Erythroblast (primary cell): ENCODE measurements at regions not wholly inside any gene's neighbourhood (a gene's known extent, or its start where the extent isn't known, plus 50 kb on each side); places are given as distances from the start of the nearest gene placed in this dataset.

ENCODE experiments used
- DNase-seq, 2 experiments: peaks; one replicate each; lab custom pipeline; 2025; lab: John Stamatoyannopoulos, UW
- GATA1 ChIP-seq: IDR thresholded peaks from 2 replicates; pipeline ENCODE4 v1.6.1; 2011; ENCODE audit warnings: low read depth, mild to moderate bottlenecking, control low read depth, low read length, moderate library complexity
- POLR2A ChIP-seq: IDR thresholded peaks from 2 replicates; pipeline ENCODE4 v1.6.1; 2011; ENCODE audit warnings: mild to moderate bottlenecking, low read length

- DNase-seq, result no peak
- TF ChIP-seq POLR2A (no peak), GATA1 (no peak)
These were observed 210.6 kb downstream of the IRS2 start for GRCh38 chr13:109575821-109576220.

GRCh38 chr13:109572389-109572788, 214.0 kb downstream of the IRS2 start:
- no peak for DNase-seq
- TF ChIP-seq GATA1, result no peak

- DNase-seq, result no peak
These were observed 216.2 kb downstream of the IRS2 start for GRCh38 chr13:109569958-109570711.

DNA sequence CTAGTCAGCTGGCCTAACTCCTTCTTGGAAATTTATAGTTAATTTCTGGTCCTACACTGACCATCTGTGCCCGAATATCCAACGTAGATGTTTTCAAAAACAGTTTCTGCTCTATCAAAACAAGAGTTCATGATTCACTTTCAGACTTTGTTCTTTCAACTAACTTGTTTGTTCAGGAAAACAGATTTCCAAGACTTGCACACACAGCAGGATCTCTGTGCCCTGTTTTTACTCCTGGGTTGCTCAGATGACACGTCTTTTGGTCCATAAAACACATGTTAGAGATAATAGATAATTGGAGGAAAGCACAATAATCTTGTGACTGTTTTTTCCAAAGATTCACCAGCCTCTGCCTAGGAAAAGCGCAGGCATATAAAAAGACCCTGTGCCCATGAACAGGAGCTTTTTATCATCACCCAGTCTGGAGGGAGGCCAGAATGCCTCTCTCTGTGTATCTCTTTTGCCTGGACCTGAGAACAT, 218.0 kb downstream of the IRS2 start:
- TF ChIP-seq GATA1 (no peak), POLR2A (no peak)
- no peak for DNase-seq

More at GRCh38 chr13:109569958-109570711, 216.2 kb downstream of the IRS2 start:
- TF ChIP-seq POLR2A (no peak), GATA1 (no peak)

DNA sequence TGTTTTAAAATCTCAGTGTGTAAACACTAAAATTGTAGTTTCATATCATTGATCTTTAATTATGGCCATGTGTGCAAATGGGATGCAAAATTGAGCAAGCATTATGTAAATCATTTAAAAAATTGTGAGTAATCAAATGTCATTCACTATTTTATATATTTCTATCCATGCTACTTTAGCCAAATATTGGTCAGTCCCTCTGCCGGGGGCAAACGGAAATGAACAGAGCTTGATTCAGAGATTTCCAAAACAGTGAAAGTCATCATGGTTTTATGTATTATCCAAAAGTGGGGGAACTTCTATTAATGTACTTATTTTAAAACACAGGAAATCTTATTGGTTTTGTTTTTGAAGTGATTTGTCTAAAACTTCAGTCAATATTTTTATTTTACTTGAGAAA, 219.1 kb downstream of the IRS2 start:
- no peak for DNase-seq
- TF ChIP-seq GATA1 (no peak), POLR2A (no peak)

DNA sequence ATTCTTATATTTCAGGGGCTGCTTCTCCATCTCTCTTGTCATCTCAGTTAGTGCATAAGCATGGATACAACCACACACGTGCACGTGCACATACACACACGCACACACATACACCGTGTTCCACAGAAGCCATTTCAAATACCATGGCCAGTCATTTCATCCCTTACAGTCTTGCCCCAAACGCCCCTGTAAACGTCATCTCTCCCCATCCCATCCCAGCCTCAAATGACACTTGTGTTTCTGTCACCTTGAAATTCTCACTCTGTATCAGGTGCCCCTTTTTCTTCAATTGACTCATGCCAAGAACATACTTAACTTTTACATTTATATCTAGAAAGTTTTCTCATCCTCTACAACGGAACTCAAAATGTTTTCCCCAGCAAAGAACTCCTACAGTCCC, 220.5 kb downstream of the IRS2 start:
- no peak for DNase-seq
- TF ChIP-seq GATA1 (no peak), POLR2A (no peak)

- no peak for DNase-seq
- TF ChIP-seq POLR2A, result no peak
- no peak for TF ChIP-seq GATA1
These were observed 238.0 kb downstream of the IRS2 start for GRCh38 chr13:109548374-109548773.

- DNase-seq, result no peak
- no peak for TF ChIP-seq GATA1
These were observed 238.4 kb downstream of the IRS2 start for GRCh38 chr13:109547942-109548341.

- no peak for TF ChIP-seq POLR2A
- no peak for TF ChIP-seq GATA1
- DNase-seq, result no peak
These were observed 240.5 kb downstream of the IRS2 start for GRCh38 chr13:109545931-109546330.

DNA sequence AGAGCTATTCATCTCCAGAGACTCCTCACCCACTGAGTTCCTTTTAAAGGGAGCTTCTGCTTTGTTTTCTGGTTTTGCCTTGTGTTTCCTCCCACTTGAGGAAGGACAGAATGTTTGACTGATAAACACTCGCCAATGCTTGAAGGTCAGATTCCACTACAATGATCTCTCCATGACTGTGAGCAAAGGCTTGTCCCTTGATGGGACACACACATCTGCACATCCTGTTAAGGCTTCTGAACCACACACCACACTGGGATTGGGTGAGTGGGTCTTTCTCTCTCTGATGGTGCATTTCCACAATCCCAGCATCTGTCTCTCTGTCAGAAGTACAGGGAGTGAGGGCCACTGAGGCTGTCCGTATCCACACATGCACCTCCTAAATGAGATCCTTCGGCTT, 245.3 kb downstream of the IRS2 start:
- no peak for TF ChIP-seq GATA1
- no peak for DNase-seq

DNA sequence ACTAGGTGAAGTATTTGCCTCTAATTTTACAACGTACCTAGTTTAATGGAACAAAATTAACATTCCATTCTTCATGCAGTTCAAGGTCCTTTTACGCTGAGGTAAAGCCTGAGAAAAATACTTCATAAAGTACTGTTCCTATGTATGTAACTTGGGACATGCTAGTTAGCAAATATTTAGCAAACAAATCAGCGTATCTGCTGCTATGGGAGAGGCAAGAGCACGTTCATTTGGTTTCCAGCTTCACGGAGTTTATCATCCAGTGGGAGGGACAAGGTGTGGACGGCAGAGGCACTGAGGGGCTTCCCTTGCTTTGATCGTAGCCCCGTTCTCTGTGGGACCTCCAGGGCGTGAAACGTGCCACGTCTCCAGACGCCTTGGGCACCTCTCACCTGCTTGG, 248.8 kb downstream of the IRS2 start:
- no peak for DNase-seq
- TF ChIP-seq GATA1 (no peak), POLR2A (no peak)

GRCh38 chr13:109533350-109533749, 253.0 kb downstream of the IRS2 start:
- no peak for DNase-seq
- no peak for TF ChIP-seq GATA1
- TF ChIP-seq POLR2A, result no peak

- TF ChIP-seq GATA1, result no peak
- no peak for TF ChIP-seq POLR2A
- no peak for DNase-seq
These were observed 256.4 kb downstream of the IRS2 start for GRCh38 chr13:109529964-109530363.

- TF ChIP-seq GATA1, result no peak
- no peak for TF ChIP-seq POLR2A
- DNase-seq, result no peak
These were observed 264.7 kb downstream of the IRS2 start for GRCh38 chr13:109521719-109522118.

DNA sequence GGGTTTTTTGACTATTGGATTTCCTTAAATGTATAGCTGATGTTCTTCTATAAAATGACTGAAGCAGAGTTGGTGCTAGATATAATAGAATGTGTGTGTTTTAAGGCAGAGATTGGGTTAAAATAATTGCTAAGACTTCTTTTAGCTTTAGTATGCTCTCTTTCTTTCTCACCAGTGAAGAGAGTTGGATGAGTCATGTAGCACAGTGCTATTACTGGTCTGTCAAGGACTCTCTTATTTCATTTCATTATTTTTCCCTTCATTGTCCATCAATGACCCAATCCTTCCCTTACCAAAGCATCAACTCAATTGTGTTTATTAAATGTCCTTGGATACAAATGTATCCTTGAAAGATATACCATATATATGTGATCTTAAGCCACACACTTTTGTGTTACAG, 268.9 kb downstream of the IRS2 start:
- no peak for TF ChIP-seq GATA1
- TF ChIP-seq POLR2A, result no peak
- DNase-seq, result no peak

- DNase-seq, result no peak
- TF ChIP-seq POLR2A (no peak), GATA1 (no peak)
These were observed 270.2 kb downstream of the IRS2 start for GRCh38 chr13:109516186-109516585.
